Heart left ventricle (tissue), 16 donors: ENCODE measurements at regions not wholly inside any gene's neighbourhood (a gene's known extent, or its start where the extent isn't known, plus 50 kb on each side); places are given as distances from the start of the nearest gene placed in this dataset.

Experiments used
- ATAC-seq, 4 donors: fragments of 200-7000 bp; cut with Tn5 transposase; one replicate each; pipeline ENCODE4 v1.9.1; 2020 to 2022; ENCODE audit warnings: moderate library complexity in 4 of 4, mild to moderate bottlenecking in 3 of 4, moderate number of reproducible peaks in 1 of 4
- DNase-seq, 5 donors: peaks; one replicate each; pipeline ENCODE4 v3.0.0-alpha.2; 2020
- H3K27ac ChIP-seq, 12 donors: fragments of 200-600 bp; sonication (generic) in 4 of 12; one replicate each; pipeline versions ENCODE4 v1.5.0 to v1.8.0; 2016 to 2022; ENCODE audit warnings: mild to moderate bottlenecking in 2 of 12
- H3K27me3 ChIP-seq, 9 donors: fragments of 200-600 bp; sonication (generic) in 2 of 9; one replicate each; pipeline versions ENCODE4 v1.5.1 to v1.8.0; 2016 to 2022; ENCODE audit warnings: mild to moderate bottlenecking in 3 of 9
- H3K36me3 ChIP-seq, 9 donors: fragments of 200-600 bp; sonication (generic) in 2 of 9; one replicate each; pipeline versions ENCODE4 v1.5.0 to v1.8.0; 2018 to 2022; ENCODE audit warnings: mild to moderate bottlenecking in 2 of 9
- H3K4me1 ChIP-seq, 12 donors: fragments of 200-600 bp; sonication (generic) in 4 of 12; one replicate each; pipeline versions ENCODE4 v1.5.0 to v1.8.0; 2016 to 2022; ENCODE audit warnings: mild to moderate bottlenecking in 3 of 12
- H3K4me3 ChIP-seq, 12 donors: fragments of 200-600 bp; sonication (generic) in 4 of 12; one replicate each; pipeline versions ENCODE4 v1.5.0 to v1.8.0; 2017 to 2022; ENCODE audit warnings: mild to moderate bottlenecking in 9 of 12, moderate library complexity in 4 of 12
- H3K9me3 ChIP-seq, 12 donors: fragments of 200-600 bp; sonication (generic) in 4 of 12; one replicate each; pipeline versions ENCODE4 v1.5.0 to v1.8.0; 2016 to 2022; ENCODE audit warnings: mild to moderate bottlenecking in 1 of 12
- CTCF ChIP-seq, 12 donors: fragments of 200-600 bp; sonication (generic) in 4 of 12; IDR thresholded peaks; one replicate each; pipeline versions ENCODE4 v1.5.0 to v1.8.0; 2018 to 2022; ENCODE audit warnings: antibody characterized with exemption in 12 of 12, mild to moderate bottlenecking in 5 of 12
- POLR2A ChIP-seq, 2 donors: fragments of 450-650 bp; IDR thresholded peaks; one replicate each; pipeline ENCODE4 v1.6.1; 2017; ENCODE audit warnings: antibody characterized with exemption in 2 of 2, mild to moderate bottlenecking in 2 of 2, moderate library complexity in 2 of 2
- WGBS, 4 donors: extraction: QIAGEN DNeasy Blood & Tissue Kit in 2 of 4; methylation state at CpG; one replicate each; pipeline versions ENCODE4 v1.1.5 to v1.1.7; 2013 to 2018; 5-methylcytosine and 5-hydroxymethylcytosine counted together
- intact Hi-C, 10 donors: fragments of 100-400 bp; cut with DNase I; formaldehyde crosslinking; loops; one replicate each; pipeline versions ENCODE4 v1.11.1 to v1.14.2; 2022
- donor health status: ischemic (EF 13 %, LVEDD 7.1; RV severe dilation, severe dysfunction).
- donor health status: healthy with polysubstance abuse.
- donor health status: DM: no; HTN: yes; CAD: no.
- donor health status: DM: no; HTN: no; CAD: no.
- donor health status: ischemic (EF 25% LVEDD 6.9; RV normal size, moderate dysfunction).
- donor health status: ischemic (EF 25% LVEDD 5.7; RV mildly dilated, moderate dysfunction).
- donor health status: healthy.
- donor health status: DM: yes; HTN: yes; CAD: no.
- donor health status: ischemic (EF 35%, LVEDD 5.7; RV mildly dilated, moderate dysfunction).
- donor health status: nonischemic (EF 11% LVEDD 7.7; RV severe dilation, severe dysfunction).
- donor health status: DM: yes; HTN: yes; CAD: no.
- donor health status: PGD.
- donor health status: ischemic (EF 29% LVEDD 5.4; RV normal size, mild dysfunction).
- donor health status: nonischemic (EF 23%, LVEDD 6.1; RV moderate dilation, normal function).

- no peak overlapping the region for H3K4me3 ChIP-seq
- TF ChIP-seq POLR2A (IDR thresholded peaks at IDR 0.05) (no peak), CTCF (IDR thresholded peaks at IDR 0.05) (no peak)
- H3K4me1 ChIP-seq: no peaks in the 10 kb centered on the region
- no peaks in the 10 kb centered on the region for H3K27me3 ChIP-seq
- intact Hi-C loops: no loop called here
- H3K27ac ChIP-seq: no peak overlapping the region
- H3K9me3 ChIP-seq: no peaks in the 10 kb centered on the region
- 71 to 82% (median 77%) methylated on average over 4 of the region's 4 CpGs for WGBS, 4 donors
- no peak for ATAC-seq
- DNase-seq: no peak
- H3K36me3 ChIP-seq: no peaks in the 10 kb centered on the region
Observed at GRCh38 chr2:58709274-58709673, 468.1 kb upstream of the FANCL start.

GRCh38 chr2:58708565-58708964 is 467.4 kb upstream of the FANCL start:
- Histone ChIP-seq H3K9me3 (no peaks in the 10 kb centered on the region), H3K27me3 (no peaks in the 10 kb centered on the region), H3K36me3 (no peaks in the 10 kb centered on the region), H3K4me3 (no peak overlapping the region), H3K27ac (no peak overlapping the region), H3K4me1 (no peaks in the 10 kb centered on the region)
- WGBS, 4 donors: 50 to 63% (median 54%) methylated on average over 1 of the region's 1 CpG
- no peak for TF ChIP-seq POLR2A (IDR thresholded peaks at IDR 0.05)
- no peak for TF ChIP-seq CTCF (IDR thresholded peaks at IDR 0.05)
- intact Hi-C loops: no loop called here
- ATAC-seq: no peak
- DNase-seq: no peak

- no peak for TF ChIP-seq CTCF (IDR thresholded peaks at IDR 0.05)
- TF ChIP-seq POLR2A (IDR thresholded peaks at IDR 0.05): no peak
- intact Hi-C loops: no loop called here
- H3K4me3 ChIP-seq: no peak overlapping the region
- H3K4me1 ChIP-seq: no peaks in the 10 kb centered on the region
- H3K9me3 ChIP-seq: no peaks in the 10 kb centered on the region
- DNase-seq (no peak), ATAC-seq (no peak)
- H3K27me3 ChIP-seq: no peaks in the 10 kb centered on the region
- H3K27ac ChIP-seq: no peak overlapping the region
- WGBS, 4 donors: 19 to 44% (median 39%) methylated on average over 2 of the region's 2 CpGs
- no peaks in the 10 kb centered on the region for H3K36me3 ChIP-seq
Observed at GRCh38 chr2:58702302-58702885, 461.3 kb upstream of the FANCL start.

- Histone ChIP-seq H3K4me1 (no peaks in the 10 kb centered on the region), H3K27me3 (no peaks in the 10 kb centered on the region), H3K36me3 (no peaks in the 10 kb centered on the region), H3K27ac (no peak overlapping the region), H3K4me3 (no peak overlapping the region), H3K9me3 (no peaks in the 10 kb centered on the region)
- ATAC-seq (no peak), DNase-seq (no peak)
- TF ChIP-seq POLR2A (IDR thresholded peaks at IDR 0.05) (no peak), CTCF (IDR thresholded peaks at IDR 0.05) (no peak)
- intact Hi-C loops: no loop called here
- WGBS, 4 donors: 71 to 82% (median 78%) methylated on average over 3 of the region's 3 CpGs
Observed at GRCh38 chr2:58701688-58702301, 460.7 kb upstream of the FANCL start.
